Stimulated activated CD4-positive, alpha-beta T cell treated with anti-CD3 and anti-CD28 coated beads, Interleukin-4, amount 100 ng/mL, for 4 hours (primary cell): ENCODE measurements at regions not wholly inside any gene's neighbourhood (a gene's known extent, or its start where the extent isn't known, plus 50 kb on each side); places are given as distances from the start of the nearest gene placed in this dataset.
"Not testable (repeated sequence)": the region's sequence is repeated elsewhere in the genome, so short reads cannot be mapped to it uniquely, and the experiment has no call there.

Experiments
- DNase-seq, 2 experiments: peaks; one replicate each; pipeline ENCODE4 v3.0.0-alpha.2; 2020

GRCh38 chr2:7878266-7878665 is 803.6 kb upstream of the ID2 start:
- DNase-seq: not testable (repeated sequence)

GRCh38 chr2:7878786-7879482 is 802.9 kb upstream of the ID2 start:
- no peak for DNase-seq

GRCh38 chr2:7879483-7879835 is 802.4 kb upstream of the ID2 start:
- no peak for DNase-seq

- DNase-seq: no peak
These were observed 801.7 kb upstream of the ID2 start for GRCh38 chr2:7880126-7880525.

- no peak for DNase-seq
These were observed 801.3 kb upstream of the ID2 start for GRCh38 chr2:7880566-7880965.

- DNase-seq: no peak
These were observed 800.8 kb upstream of the ID2 start for GRCh38 chr2:7881063-7881462.

- DNase-seq: no peak
These were observed 800.4 kb upstream of the ID2 start for GRCh38 chr2:7881466-7881865.

GRCh38 chr2:7882296-7882695 is 799.6 kb upstream of the ID2 start:
- no peak for DNase-seq

GRCh38 chr2:7884338-7884737 is 797.5 kb upstream of the ID2 start:
- DNase-seq: no peak

GRCh38 chr2:7886666-7887065 is 795.2 kb upstream of the ID2 start:
- DNase-seq: no peak

- DNase-seq: no peak
These were observed 794.4 kb upstream of the ID2 start for GRCh38 chr2:7887441-7887840.

- DNase-seq: no peak
These were observed 793.0 kb upstream of the ID2 start for GRCh38 chr2:7888876-7889275.

- DNase-seq: no peak
These were observed 790.5 kb upstream of the ID2 start for GRCh38 chr2:7891312-7891711.

GRCh38 chr2:7895289-7895688 is 786.6 kb upstream of the ID2 start:
- DNase-seq: no peak

- DNase-seq: no peak
These were observed 784.8 kb upstream of the ID2 start for GRCh38 chr2:7896940-7897487.

- DNase-seq: no peak
These were observed 782.6 kb upstream of the ID2 start for GRCh38 chr2:7899241-7899640.

GRCh38 chr2:7899923-7900322 is 781.9 kb upstream of the ID2 start:
- DNase-seq: no peak

- DNase-seq: no peak
These were observed 781.3 kb upstream of the ID2 start for GRCh38 chr2:7900593-7900992.

- no peak for DNase-seq
These were observed 779.5 kb upstream of the ID2 start for GRCh38 chr2:7902251-7902765.

- DNase-seq: no peak
These were observed 777.5 kb upstream of the ID2 start for GRCh38 chr2:7904319-7904718.

GRCh38 chr2:7905756-7906155 is 776.1 kb upstream of the ID2 start:
- no peak for DNase-seq

- DNase-seq: no peak
These were observed 775.4 kb upstream of the ID2 start for GRCh38 chr2:7906431-7906830.

- DNase-seq: no peak
These were observed 774.8 kb upstream of the ID2 start for GRCh38 chr2:7907041-7907440.

- DNase-seq: no peak
These were observed 771.1 kb upstream of the ID2 start for GRCh38 chr2:7910752-7911151.

- DNase-seq: no peak
These were observed 770.7 kb upstream of the ID2 start for GRCh38 chr2:7911196-7911595.
